ENCODE measurements at regions not wholly inside any gene's neighbourhood (a gene's known extent, or its start where the extent isn't known, plus 50 kb on each side); places are given as distances from the start of the nearest gene placed in this dataset.

- Histone ChIP-seq H2AFZ (ENCODE audit: insufficient read depth, low read depth, low read length, poor library complexity, severe bottlenecking) (no peak overlapping the region), H3K9me3 (ENCODE audit: control extremely low read depth in 1 of 3, control insufficient read depth in 2 of 3, insufficient read depth in 1 of 3, low read length in 2 of 3) (peaks cover 0 to 3% (median 0%) of the 10 kb centered on the region in 3 donors), H3K36me3 (replicated peaks in 1 of 2; ENCODE audit: control extremely low read depth in 1 of 2, control insufficient read depth in 1 of 2, extremely low read depth in 1 of 2, insufficient read depth in 2 of 2, low read length in 1 of 2) (no peaks in the 10 kb centered on the region), H4K20me1 (ENCODE audit: control insufficient read depth, insufficient read depth, low read length, poor library complexity, severe bottlenecking) (no peaks in the 10 kb centered on the region), H3K4me1 (ENCODE audit: control insufficient read depth in 2 of 2, insufficient read depth in 2 of 2, low read length in 2 of 2) (peaks cover 61 to 62% of the 10 kb centered on the region in 2 donors), H3K27ac (ENCODE audit: low read length in 2 of 2) (peak overlapping the region; percentile 21 to 71), H3K9ac (ENCODE audit: low read length) (peak overlapping the region; percentile 48), H3K27me3 (replicated peaks in 1 of 4; ENCODE audit: control extremely low read depth in 1 of 4, control insufficient read depth in 3 of 4, insufficient read depth in 4 of 4, low read length in 3 of 4) (no peaks in the 10 kb centered on the region), H3K4me3 (ENCODE audit: control extremely low read depth in 1 of 5, extremely low read depth in 1 of 5, insufficient read depth in 1 of 5, low read depth in 2 of 5, low read length in 4 of 5) (peak overlapping the region in 4 of 5 experiments; percentile 0 to 51 (median 32)), H3K4me2 (replicated peaks; ENCODE audit: low read depth, low read length, poor library complexity, severe bottlenecking) (peak overlapping the region; percentile 75), H3K79me2 (ENCODE audit: control insufficient read depth, insufficient read depth, low read length) (no peaks in the 10 kb centered on the region)
- no CpG with 5 or more reads among the region's 4 CpGs for WGBS (ENCODE audit: insufficient coverage)
- ChIA-PET CTCF (interaction anchor here (0.8 to 1.0 kb wide), 2 partner anchors 230 to 646 kb away, joined by 3 read pairs; no protein-coding TSS in a partner anchor), POLR2A (interaction anchor here (0.6 to 1.9 kb wide), 3 partner anchors 10 to 346 kb away, joined by 6 to 10 read pairs (median 6); partner anchors contain the start of gene KLF6)
- TF ChIP-seq CTCF (IDR thresholded peaks at IDR 0.05), result no peak
- no peak for TF ChIP-seq EZH2 (IDR thresholded peaks at IDR 0.05; ENCODE audit: borderline replicate concordance, insufficient read depth, low read depth, low read length, poor library complexity, severe bottlenecking)
- intact Hi-C loops (cut with micrococcal nuclease), result loop anchor here (1.0 to 10.0 kb wide), 5 partner anchors 9 to 646 kb away; no protein-coding TSS in a partner anchor
- H3K4me1 Mint-ChIP-seq, result peaks cover 39% of the 10 kb centered on the region
- H3K27me3 Mint-ChIP-seq, result no peaks in the 10 kb centered on the region
- DNase-seq (peak; percentile 77), ATAC-seq (ENCODE audit: low read depth) (peak; percentile 48)
- no peaks in the 10 kb centered on the region for H3K9me3 Mint-ChIP-seq (ENCODE audit: insufficient read depth)
- H3K4me3 Mint-ChIP-seq, result no peak overlapping the region
- H3K27ac Mint-ChIP-seq, result no peak overlapping the region
Observed at GRCh38 chr10:4130685-4131084, 345.7 kb upstream of the KLF6 start.

GRCh38 chr10:4129866-4130477, 345.0 kb upstream of the KLF6 start:
- Mint-ChIP-seq H3K4me3 (peak overlapping the region; percentile 40), H3K9me3 (ENCODE audit: insufficient read depth) (no peaks in the 10 kb centered on the region), H3K27ac (no peak overlapping the region), H3K27me3 (no peaks in the 10 kb centered on the region), H3K4me1 (peaks cover 32% of the 10 kb centered on the region)
- ATAC-seq (ENCODE audit: low read depth) (no peak), DNase-seq (peak; percentile 17)
- CTCF ChIA-PET, result interaction anchor here (0.8 to 1.0 kb wide), 2 partner anchors 230 to 645 kb away, joined by 3 read pairs; no protein-coding TSS in a partner anchor
- no peak overlapping the region for H2AFZ ChIP-seq (ENCODE audit: insufficient read depth, low read depth, low read length, poor library complexity, severe bottlenecking)
- peak overlapping the region; percentile 75 for H3K4me2 ChIP-seq (replicated peaks; ENCODE audit: low read depth, low read length, poor library complexity, severe bottlenecking)
- POLR2A ChIA-PET, result interaction anchor here (0.6 to 1.2 kb wide), 2 partner anchors 10 to 214 kb away, joined by 6 read pairs; no protein-coding TSS in a partner anchor
- 88% methylated on average over 2 of the region's 12 CpGs for WGBS (ENCODE audit: insufficient coverage)
- H3K9ac ChIP-seq (ENCODE audit: low read length), result no peak overlapping the region
- H3K27ac ChIP-seq (ENCODE audit: low read length in 2 of 2), result no peak overlapping the region
- H3K79me2 ChIP-seq (ENCODE audit: control insufficient read depth, insufficient read depth, low read length), result no peaks in the 10 kb centered on the region
- no peaks in the 10 kb centered on the region for H4K20me1 ChIP-seq (ENCODE audit: control insufficient read depth, insufficient read depth, low read length, poor library complexity, severe bottlenecking)
- TF ChIP-seq EZH2 (IDR thresholded peaks at IDR 0.05; ENCODE audit: borderline replicate concordance, insufficient read depth, low read depth, low read length, poor library complexity, severe bottlenecking) (no peak), CTCF (IDR thresholded peaks at IDR 0.05) (no peak)
- peaks cover 0 to 3% (median 0%) of the 10 kb centered on the region in 3 donors for H3K9me3 ChIP-seq (ENCODE audit: control extremely low read depth in 1 of 3, control insufficient read depth in 2 of 3, insufficient read depth in 1 of 3, low read length in 2 of 3)
- H3K27me3 ChIP-seq (replicated peaks in 1 of 4; ENCODE audit: control extremely low read depth in 1 of 4, control insufficient read depth in 3 of 4, insufficient read depth in 4 of 4, low read length in 3 of 4), result no peaks in the 10 kb centered on the region
- no peak overlapping the region for H3K4me3 ChIP-seq (ENCODE audit: control extremely low read depth in 1 of 5, extremely low read depth in 1 of 5, insufficient read depth in 1 of 5, low read depth in 2 of 5, low read length in 4 of 5)
- peaks cover 53 to 57% of the 10 kb centered on the region in 2 donors for H3K4me1 ChIP-seq (ENCODE audit: control insufficient read depth in 2 of 2, insufficient read depth in 2 of 2, low read length in 2 of 2)
- H3K36me3 ChIP-seq (replicated peaks in 1 of 2; ENCODE audit: control extremely low read depth in 1 of 2, control insufficient read depth in 1 of 2, extremely low read depth in 1 of 2, insufficient read depth in 2 of 2, low read length in 1 of 2), result no peaks in the 10 kb centered on the region
- intact Hi-C loops (cut with micrococcal nuclease), result loop anchor here (5.0 to 10.0 kb wide), 7 partner anchors 55 to 645 kb away; no protein-coding TSS in a partner anchor

Measured in B cell (primary cell).